Fibroblast of mammary gland (primary cell): ENCODE measurements at regions not wholly inside any gene's neighbourhood (a gene's known extent, or its start where the extent isn't known, plus 50 kb on each side); places are given as distances from the start of the nearest gene placed in this dataset.

Source experiments
- DNase-seq: peaks from one replicate; pipeline ENCODE4 v3.0.0-alpha.2; 2010; ENCODE audit warnings: low read depth
- H3K4me3 ChIP-seq: 2 replicates; pipeline ENCODE4 v1.5.1; 2011; ENCODE audit warnings: low read depth, mild to moderate bottlenecking, low read length, moderate library complexity; ENCODE audit not compliant: control insufficient read depth
- CTCF ChIP-seq: conservative IDR thresholded peaks from 2 replicates; pipeline ENCODE4 v1.5.1; 2011; ENCODE audit warnings: low read depth, low read length, inconsistent platforms; ENCODE audit not compliant: control insufficient read depth, insufficient read depth

GRCh38 chr18:76771192-76771799, 51.1 kb upstream of the ZNF236 start:
- DNase-seq = no peak
- no peak for TF ChIP-seq CTCF
- H3K4me3 ChIP-seq = no peak overlapping the region

- TF ChIP-seq CTCF = no peak
- no peak for DNase-seq
- H3K4me3 ChIP-seq = no peak overlapping the region
Measured at GRCh38 chr18:76767954-76768353, 54.4 kb upstream of the ZNF236 start.

GRCh38 chr18:76766429-76766828, 55.9 kb upstream of the ZNF236 start:
- DNase-seq = no peak
- no peak for TF ChIP-seq CTCF
- no peak overlapping the region for H3K4me3 ChIP-seq

GRCh38 chr18:76765649-76766048, 56.7 kb upstream of the ZNF236 start:
- TF ChIP-seq CTCF = no peak
- no peak overlapping the region for H3K4me3 ChIP-seq
- peak; percentile 73 for DNase-seq

GRCh38 chr18:76764291-76764901, 58.0 kb upstream of the ZNF236 start:
- no peak overlapping the region for H3K4me3 ChIP-seq
- no peak for TF ChIP-seq CTCF
- no peak for DNase-seq

GRCh38 chr18:76759056-76759455, 63.3 kb upstream of the ZNF236 start:
- TF ChIP-seq CTCF = no peak
- no peak overlapping the region for H3K4me3 ChIP-seq

GRCh38 chr18:76757925-76758324, 64.4 kb upstream of the ZNF236 start:
- TF ChIP-seq CTCF = no peak
- no peak for DNase-seq
- H3K4me3 ChIP-seq = no peak overlapping the region

More at GRCh38 chr18:76759056-76759455, 63.3 kb upstream of the ZNF236 start:
- DNase-seq = no peak
